CD4-positive, alpha-beta T cell treated with Interleukin-6 for 4 hours (primary cell): ENCODE measurements at regions not wholly inside any gene's neighbourhood (a gene's known extent, or its start where the extent isn't known, plus 50 kb on each side); places are given as distances from the start of the nearest gene placed in this dataset.

ENCODE experiments used
- DNase-seq: peaks from one replicate; pipeline ENCODE4 v3.0.0-alpha.2; 2020; ENCODE audit warnings: mixed read lengths

- DNase-seq: no peak
Observed at GRCh38 chr20:39429726-39430125, 467.6 kb downstream of the DHX35 start.

DNA sequence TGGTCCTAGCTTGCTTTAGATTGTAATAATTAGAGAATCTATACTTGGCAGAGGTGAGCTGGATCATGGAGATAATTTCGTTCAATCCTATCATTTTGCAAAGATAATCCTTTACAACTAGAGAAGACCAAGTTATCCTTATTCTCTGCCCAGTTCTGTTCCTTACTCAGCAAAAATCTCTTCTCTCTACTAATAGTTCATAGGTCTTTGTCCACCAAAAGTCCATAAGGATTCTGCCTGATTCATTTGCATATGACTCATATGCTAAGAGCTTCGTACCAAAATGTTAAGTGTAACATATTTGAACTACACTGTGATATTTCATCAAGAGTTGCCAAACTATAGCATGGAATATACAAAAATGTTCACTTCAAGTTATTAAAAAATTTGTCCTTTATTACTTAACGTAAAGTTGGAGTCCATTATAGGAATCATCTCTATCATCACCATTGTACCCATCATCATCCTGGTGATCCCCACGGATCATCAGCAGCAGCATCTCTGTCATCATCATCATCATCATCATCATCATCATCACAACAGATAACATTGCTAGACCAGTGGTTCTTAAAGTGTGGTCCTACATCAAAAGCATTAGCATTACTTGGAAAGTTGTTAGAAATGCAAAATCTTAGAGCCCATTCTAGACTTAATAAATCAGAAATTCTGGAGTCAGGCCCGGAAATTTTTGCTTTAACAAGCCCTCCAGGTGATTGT is 463.0 kb downstream of the DHX35 start:
- DNase-seq: no peak

GRCh38 chr20:39421571-39422105 is 459.5 kb downstream of the DHX35 start:
- DNase-seq: no peak

GRCh38 chr20:39412091-39412490 is 449.9 kb downstream of the DHX35 start:
- no peak for DNase-seq

GRCh38 chr20:39399463-39399862 is 437.3 kb downstream of the DHX35 start:
- DNase-seq: no peak

GRCh38 chr20:39398656-39399055 is 436.5 kb downstream of the DHX35 start:
- no peak for DNase-seq

DNA sequence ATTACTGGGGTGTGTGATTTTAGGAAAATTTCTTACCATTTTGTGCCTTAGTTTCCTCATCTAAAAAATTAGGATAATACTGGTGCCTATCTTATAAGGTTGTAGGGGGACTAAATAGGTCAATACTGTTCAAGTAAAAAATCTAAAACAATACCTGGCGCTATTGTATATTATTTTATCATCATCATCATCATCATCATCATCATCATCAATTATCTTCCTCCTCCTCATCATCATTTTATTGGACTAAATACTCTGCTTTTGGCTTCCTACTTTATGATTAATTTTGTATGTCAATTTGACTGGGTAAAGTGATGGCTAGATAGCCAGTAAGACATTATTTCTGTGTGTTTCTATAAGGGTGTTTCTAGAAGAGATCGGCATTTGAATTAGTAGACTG is 435.5 kb downstream of the DHX35 start:
- DNase-seq: no peak

DNA sequence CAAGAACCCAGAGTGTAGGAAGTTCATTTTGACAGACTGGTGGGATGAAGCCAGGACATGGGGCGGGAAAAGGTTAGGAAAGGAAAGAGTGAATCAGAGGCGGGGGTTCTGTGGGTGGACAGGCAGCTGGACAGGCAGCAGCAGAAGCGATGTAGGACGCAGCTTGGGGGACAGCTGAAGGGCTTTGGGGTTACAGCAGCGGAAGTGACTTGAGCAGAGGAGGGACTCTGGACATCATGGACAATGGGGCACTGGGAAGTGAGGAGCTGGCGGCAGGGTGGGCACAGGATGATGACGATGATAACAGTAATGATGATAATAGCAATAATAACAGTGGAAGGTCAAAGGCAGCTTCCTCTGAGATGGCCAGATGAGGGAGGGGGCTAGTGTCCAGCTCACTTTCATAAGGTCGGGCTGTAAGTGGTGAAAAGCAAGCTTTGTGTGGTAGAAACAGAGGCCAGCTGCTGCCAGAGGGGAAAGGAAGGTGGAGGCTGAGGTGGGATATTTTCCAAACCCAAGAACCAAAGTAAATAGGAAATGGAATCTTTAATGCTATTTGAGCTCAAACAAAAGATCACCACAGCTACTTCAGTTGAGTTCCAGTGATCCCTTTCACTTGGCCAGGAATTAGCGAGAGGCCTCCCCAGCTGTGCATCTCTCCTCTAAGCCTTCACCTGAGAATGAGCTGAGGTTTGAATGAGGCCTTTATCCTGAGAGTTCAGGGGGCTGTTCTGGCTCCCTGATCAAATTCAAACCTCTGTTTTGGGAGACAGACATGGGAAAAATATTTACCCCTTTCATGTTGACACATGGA is 433.5 kb downstream of the DHX35 start:
- no peak for DNase-seq

- DNase-seq: no peak
Observed at GRCh38 chr20:39394461-39394860, 432.3 kb downstream of the DHX35 start.

DNA sequence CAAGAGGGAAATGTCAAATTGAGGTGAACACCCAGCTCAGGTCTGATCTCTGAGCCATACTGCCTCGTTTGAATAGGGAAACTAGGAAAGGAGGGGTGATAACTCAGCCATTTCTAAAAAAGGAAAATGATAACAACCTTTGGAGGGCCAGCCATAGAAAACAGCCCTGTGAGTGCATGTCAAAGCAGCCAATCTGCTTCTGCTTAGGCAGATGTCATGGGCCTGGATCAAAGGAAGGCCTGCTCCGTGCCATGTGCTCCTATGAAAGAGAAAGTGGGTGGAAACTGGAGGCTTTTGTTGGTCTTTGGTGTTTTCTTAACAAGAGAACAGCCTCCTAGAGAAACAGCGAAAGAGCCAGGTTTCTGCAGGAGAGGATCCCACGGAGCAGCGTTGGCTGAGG is 428.0 kb downstream of the DHX35 start:
- DNase-seq: no peak

DNA sequence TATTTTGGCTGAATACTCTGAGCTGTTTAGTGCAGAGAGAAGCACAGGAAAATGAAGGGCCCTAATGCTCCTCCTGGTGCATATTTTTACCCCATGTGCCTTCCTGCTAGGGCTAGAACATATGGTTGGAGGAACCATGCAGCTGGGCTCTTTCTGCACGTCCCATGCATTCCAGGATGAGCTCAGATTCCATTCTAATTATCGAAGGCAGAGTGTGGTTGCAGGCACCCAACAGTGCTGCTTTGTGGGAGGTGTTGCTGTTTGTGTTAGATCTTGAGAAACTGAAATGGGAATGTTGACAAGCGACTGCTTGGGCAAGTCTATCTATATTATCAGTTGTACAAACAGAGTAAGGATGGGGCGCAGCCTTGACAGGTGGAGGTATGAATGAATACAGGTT is 419.5 kb downstream of the DHX35 start:
- DNase-seq: no peak

- no peak for DNase-seq
Observed at GRCh38 chr20:39378776-39379175, 416.6 kb downstream of the DHX35 start.

GRCh38 chr20:39376788-39377187 is 414.6 kb downstream of the DHX35 start:
- DNase-seq: no peak

DNA sequence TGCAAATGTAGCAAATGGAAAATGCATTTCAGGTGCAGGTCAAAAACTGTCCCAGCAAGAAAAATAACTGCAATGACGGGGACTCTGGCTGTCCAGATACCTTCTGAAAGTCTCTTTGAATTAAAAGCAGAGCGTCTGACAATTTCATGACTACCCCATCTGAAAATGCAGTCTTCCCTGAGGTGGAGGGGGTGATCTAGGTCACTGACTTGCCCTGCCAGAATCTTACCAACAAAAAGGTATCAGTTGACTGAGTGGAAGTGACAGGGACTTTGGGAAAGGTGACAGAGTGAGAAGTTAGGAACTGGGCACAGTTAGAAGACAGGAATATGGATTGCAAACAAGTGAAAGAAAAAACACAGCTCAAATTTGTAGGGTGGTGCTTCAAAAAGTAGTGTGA is 402.2 kb downstream of the DHX35 start:
- no peak for DNase-seq

- DNase-seq: no peak
Observed at GRCh38 chr20:39359981-39360620, 398.0 kb downstream of the DHX35 start.

DNA sequence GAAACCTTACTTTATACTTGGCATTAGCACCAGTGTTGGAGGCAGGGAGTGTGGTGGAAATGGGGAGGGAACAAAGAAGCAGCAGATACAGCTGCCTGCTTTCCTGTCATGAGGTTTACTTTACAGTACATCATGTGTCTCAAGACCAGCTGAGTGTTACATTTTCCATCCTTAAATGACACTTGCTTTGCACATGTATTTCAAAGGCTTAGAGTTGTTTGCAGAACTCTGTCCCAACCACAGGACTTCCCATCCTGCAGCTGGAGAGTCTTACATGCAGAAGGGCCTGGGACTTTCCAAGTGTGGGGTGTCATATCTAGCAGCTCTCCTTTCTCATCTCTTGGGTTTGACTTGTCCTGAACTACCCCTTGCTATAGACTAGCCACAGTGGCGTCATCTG is 395.9 kb downstream of the DHX35 start:
- no peak for DNase-seq

GRCh38 chr20:39356908-39357307 is 394.8 kb downstream of the DHX35 start:
- DNase-seq: no peak

DNA sequence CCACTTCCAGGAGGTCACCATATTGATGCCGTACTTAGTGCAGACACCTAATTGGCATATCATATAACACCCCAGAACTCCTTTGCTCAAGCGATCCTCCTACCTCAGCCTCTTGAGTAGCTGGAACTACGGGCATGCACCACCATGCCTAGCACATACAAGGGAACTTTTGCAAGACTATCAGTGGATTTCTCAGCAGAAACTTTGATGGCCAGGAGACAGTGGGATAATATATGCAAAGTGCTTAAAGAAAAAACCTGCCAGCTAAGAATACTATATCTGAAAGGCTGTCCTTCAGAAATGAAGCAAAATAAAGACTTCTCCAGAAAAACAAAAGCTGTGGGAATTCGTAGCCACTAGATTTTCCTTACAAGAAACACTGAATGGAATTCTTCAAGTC is 387.1 kb downstream of the DHX35 start:
- DNase-seq: no peak

DNA sequence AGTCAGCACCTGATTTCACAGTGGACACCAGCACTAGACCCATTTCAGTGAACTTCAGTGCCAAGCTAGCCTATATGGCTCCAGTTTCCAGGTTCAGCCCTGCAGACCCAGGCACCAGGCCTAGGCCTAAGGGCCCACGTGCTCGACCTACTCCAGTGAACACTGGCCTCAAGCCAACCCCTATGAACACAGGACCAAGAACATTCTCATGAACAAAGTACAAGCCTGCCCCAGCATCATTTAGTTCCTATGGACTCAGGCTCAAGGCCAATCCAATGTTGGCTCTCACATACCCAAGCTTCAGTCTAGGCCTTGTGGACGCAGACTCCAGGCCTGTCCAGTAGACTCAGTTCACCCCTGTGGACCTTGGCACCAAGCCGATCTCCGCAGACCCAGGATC is 385.5 kb downstream of the DHX35 start:
- no peak for DNase-seq

DNA sequence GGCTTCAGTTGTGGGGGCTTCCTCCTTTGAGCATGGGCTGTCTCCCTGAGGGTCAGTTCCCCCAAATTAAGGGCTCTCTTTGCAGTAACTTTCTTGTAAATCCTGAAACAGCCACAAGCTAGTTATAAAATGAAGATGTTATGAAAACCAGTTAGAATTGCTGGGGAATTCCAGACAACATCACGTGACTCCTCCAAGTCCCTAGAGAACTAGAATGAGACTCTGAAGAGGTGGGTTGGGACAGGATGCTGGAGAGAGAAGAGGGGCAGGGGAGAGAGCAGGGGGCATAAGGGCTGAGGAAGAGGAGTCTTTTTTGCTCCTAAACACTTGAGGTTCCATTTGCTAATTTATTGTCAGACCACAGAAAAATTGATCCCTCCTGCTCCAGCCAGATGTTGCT is 380.3 kb downstream of the DHX35 start:
- DNase-seq: no peak

- DNase-seq: no peak
Observed at GRCh38 chr20:39338469-39339376, 376.6 kb downstream of the DHX35 start.

GRCh38 chr20:39333211-39333610 is 371.1 kb downstream of the DHX35 start:
- DNase-seq: no peak

DNA sequence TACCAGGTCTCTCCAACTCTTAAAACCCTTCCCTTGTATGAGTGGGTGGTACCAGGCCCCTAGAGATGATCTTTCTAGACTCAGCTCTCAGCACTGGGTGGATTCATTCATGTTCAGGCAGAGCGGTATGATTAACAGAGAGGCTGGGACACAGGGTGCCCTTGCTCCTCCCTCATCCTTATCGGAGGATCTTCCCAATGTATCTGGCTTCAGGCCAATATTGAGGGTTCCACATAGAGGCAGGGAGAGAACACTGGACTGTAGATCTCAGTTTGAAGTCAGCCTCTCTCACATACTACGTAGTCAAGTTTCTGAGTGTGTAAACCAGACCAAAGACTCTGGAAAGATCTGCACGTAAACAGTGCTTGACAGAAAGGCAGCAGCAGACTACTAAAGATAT is 366.2 kb downstream of the DHX35 start:
- no peak for DNase-seq
